ENCODE measurements at regions not wholly inside any gene's neighbourhood (a gene's known extent, or its start where the extent isn't known, plus 50 kb on each side); places are given as distances from the start of the nearest gene placed in this dataset.

DNA sequence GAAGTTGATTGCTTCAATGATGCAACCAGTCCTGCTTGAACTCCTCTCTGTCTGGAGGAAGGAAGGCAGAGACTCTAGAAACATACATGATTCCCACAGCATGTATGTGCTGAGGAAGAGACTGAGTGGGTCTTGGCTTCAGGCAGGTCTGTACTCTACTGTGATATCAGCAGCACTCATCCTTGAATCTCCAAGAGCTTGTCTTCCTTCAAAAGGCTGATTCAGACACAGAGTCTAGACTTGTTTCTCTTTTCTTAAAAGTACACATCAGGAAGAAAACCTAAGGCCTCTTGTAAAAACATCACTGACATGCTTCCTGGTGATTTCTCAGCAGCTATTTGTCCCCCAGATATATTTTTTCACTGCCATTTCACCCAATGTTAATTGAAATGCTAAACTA, 155.7 kb upstream of the HEY2 start:
- no peak overlapping the region for H3K23ac ChIP-seq (ENCODE audit: insufficient read length, low read depth, low read length)
- H3K27ac ChIP-seq (ENCODE audit: insufficient read length, low read depth, low read length), result no peak overlapping the region
- no peak for DNase-seq
- H2AK5ac ChIP-seq (ENCODE audit: insufficient read length, low read length), result peak overlapping the region; percentile 6
- H3K9me3 ChIP-seq (ENCODE audit: control insufficient read depth, low read depth, low read length), result no peaks in the 10 kb centered on the region
- no peak overlapping the region for H3K56ac ChIP-seq (ENCODE audit: insufficient read length, low read depth, low read length)
- H4K8ac ChIP-seq (replicated peaks; ENCODE audit: insufficient read length, low read depth, low read length), result no peak overlapping the region
- no peaks in the 10 kb centered on the region for H3K79me1 ChIP-seq (ENCODE audit: insufficient read depth, low read depth, low read length, poor library complexity, severe bottlenecking)
- no peak overlapping the region for H3K27ac Mint-ChIP-seq
- no peaks in the 10 kb centered on the region for H3K23me2 ChIP-seq (ENCODE audit: insufficient read length, low read depth, low read length, poor library complexity, severe bottlenecking)
- H3K14ac ChIP-seq (ENCODE audit: insufficient read depth, low read length), result no peak overlapping the region
- H3K9me3 Mint-ChIP-seq, result no peaks in the 10 kb centered on the region
- no peaks in the 10 kb centered on the region for H3K4me1 ChIP-seq (ENCODE audit: insufficient read depth, low read length)
- H3K4me3 Mint-ChIP-seq, result no peak overlapping the region
- H2BK15ac ChIP-seq (ENCODE audit: low read depth, low read length), result no peak overlapping the region
- H3K79me2 ChIP-seq (ENCODE audit: insufficient read depth, low read length), result no peaks in the 10 kb centered on the region
- no peaks in the 10 kb centered on the region for H3K27me3 ChIP-seq (ENCODE audit: insufficient read depth, low read length)
- H2BK120ac ChIP-seq (ENCODE audit: low read depth, low read length, poor library complexity, severe bottlenecking), result no peak overlapping the region
- TF ChIP-seq, protein P1, sequence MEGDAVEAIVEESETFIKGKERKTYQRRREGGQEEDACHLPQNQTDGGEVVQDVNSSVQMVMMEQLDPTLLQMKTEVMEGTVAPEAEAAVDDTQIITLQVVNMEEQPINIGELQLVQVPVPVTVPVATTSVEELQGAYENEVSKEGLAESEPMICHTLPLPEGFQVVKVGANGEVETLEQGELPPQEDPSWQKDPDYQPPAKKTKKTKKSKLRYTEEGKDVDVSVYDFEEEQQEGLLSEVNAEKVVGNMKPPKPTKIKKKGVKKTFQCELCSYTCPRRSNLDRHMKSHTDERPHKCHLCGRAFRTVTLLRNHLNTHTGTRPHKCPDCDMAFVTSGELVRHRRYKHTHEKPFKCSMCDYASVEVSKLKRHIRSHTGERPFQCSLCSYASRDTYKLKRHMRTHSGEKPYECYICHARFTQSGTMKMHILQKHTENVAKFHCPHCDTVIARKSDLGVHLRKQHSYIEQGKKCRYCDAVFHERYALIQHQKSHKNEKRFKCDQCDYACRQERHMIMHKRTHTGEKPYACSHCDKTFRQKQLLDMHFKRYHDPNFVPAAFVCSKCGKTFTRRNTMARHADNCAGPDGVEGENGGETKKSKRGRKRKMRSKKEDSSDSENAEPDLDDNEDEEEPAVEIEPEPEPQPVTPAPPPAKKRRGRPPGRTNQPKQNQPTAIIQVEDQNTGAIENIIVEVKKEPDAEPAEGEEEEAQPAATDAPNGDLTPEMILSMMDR (conservative IDR thresholded peaks at IDR 0.05), result no peak
- H2AFZ ChIP-seq (ENCODE audit: low read length), result no peak overlapping the region
- no peak overlapping the region for H2BK12ac ChIP-seq (ENCODE audit: insufficient read length, low read depth, low read length)
- no peak overlapping the region for H3K4me2 ChIP-seq (ENCODE audit: insufficient read depth, insufficient read length, low read length)
- H3K9ac ChIP-seq (ENCODE audit: extremely low read depth, insufficient read length, low read length), result no peak overlapping the region
- H4K5ac ChIP-seq (ENCODE audit: insufficient read length, low read depth, low read length), result no peak overlapping the region
- H3K4ac ChIP-seq (ENCODE audit: low read depth, low read length), result no peak overlapping the region
- H3T11ph ChIP-seq (ENCODE audit: low read length), result no peak overlapping the region
- H3K36me3 Mint-ChIP-seq (ENCODE audit: insufficient read depth in 1 of 3, low read depth in 3 of 3), result no peaks in the 10 kb centered on the region
- no peak overlapping the region for H3K18ac ChIP-seq (ENCODE audit: insufficient read length, low read depth, low read length)
- H4K20me1 ChIP-seq (ENCODE audit: control insufficient read depth, insufficient read depth, insufficient read length), result no peaks in the 10 kb centered on the region
- peaks cover 12 to 18% of the 10 kb centered on the region in 2 experiments for H3K4me1 Mint-ChIP-seq
- H2BK20ac ChIP-seq (ENCODE audit: low read depth, low read length, poor library complexity, severe bottlenecking), result no peak overlapping the region
- H4K91ac ChIP-seq (ENCODE audit: insufficient read length, low read depth, low read length), result no peak overlapping the region
- H3K27me3 Mint-ChIP-seq (ENCODE audit: low read depth), result no peaks in the 10 kb centered on the region
- H2BK5ac ChIP-seq (ENCODE audit: insufficient read length, low read length), result no peak overlapping the region
